ENCODE measurements at regions not wholly inside any gene's neighbourhood (a gene's known extent, or its start where the extent isn't known, plus 50 kb on each side); places are given as distances from the start of the nearest gene placed in this dataset.
"Not testable (repeated sequence)": the region's sequence is repeated elsewhere in the genome, so short reads cannot be mapped to it uniquely, and the experiment has no call there.

- Histone ChIP-seq H3K27me3 (no peaks in the 10 kb centered on the region), H3K4me3 (no peak overlapping the region), H3K4me1 (no peaks in the 10 kb centered on the region), H3K9me3 (no peaks in the 10 kb centered on the region), H3K27ac (no peak overlapping the region), H3K36me3 (no peaks in the 10 kb centered on the region)
- intact Hi-C loops (cut with DNase I), result no loop called here
- no peak for TF ChIP-seq CTCF (IDR thresholded peaks at IDR 0.05)
- TF ChIP-seq POLR2A (IDR thresholded peaks at IDR 0.05), result no peak
- TF ChIP-seq POLR2AphosphoS5 (IDR thresholded peaks at IDR 0.05; ENCODE audit: insufficient read depth in 1 of 2, low read depth in 1 of 2), result no peak
- DNase-seq (ENCODE audit: extremely low spot score in 2 of 2), result no peak
Measured at GRCh38 chr2:220811115-220811514, 761.0 kb downstream of the EPHA4 start.

- intact Hi-C loops (cut with DNase I), result no loop called here
- no peak for DNase-seq (ENCODE audit: extremely low spot score in 2 of 2)
- no peak overlapping the region for H3K4me3 ChIP-seq
Measured at GRCh38 chr2:220811952-220812570, 760.0 kb downstream of the EPHA4 start.

GRCh38 chr2:220814441-220814840 lies 757.7 kb downstream of the EPHA4 start:
- Histone ChIP-seq H3K4me3 (no peak overlapping the region), H3K9me3 (no peaks in the 10 kb centered on the region), H3K4me1 (no peaks in the 10 kb centered on the region), H3K27ac (no peak overlapping the region), H3K36me3 (no peaks in the 10 kb centered on the region), H3K27me3 (no peaks in the 10 kb centered on the region)
- DNase-seq (ENCODE audit: extremely low spot score in 2 of 2), result no peak
- TF ChIP-seq POLR2A (IDR thresholded peaks at IDR 0.05) (no peak), CTCF (IDR thresholded peaks at IDR 0.05) (no peak), POLR2AphosphoS5 (IDR thresholded peaks at IDR 0.05; ENCODE audit: insufficient read depth in 1 of 2, low read depth in 1 of 2) (no peak)
- intact Hi-C loops (cut with DNase I), result no loop called here

More at GRCh38 chr2:220811952-220812570, 760.0 kb downstream of the EPHA4 start:
- no peaks in the 10 kb centered on the region for H3K27me3 ChIP-seq
- no peaks in the 10 kb centered on the region for H3K36me3 ChIP-seq
- TF ChIP-seq CTCF (IDR thresholded peaks at IDR 0.05) (no peak), POLR2AphosphoS5 (IDR thresholded peaks at IDR 0.05; ENCODE audit: insufficient read depth in 1 of 2, low read depth in 1 of 2) (no peak), POLR2A (IDR thresholded peaks at IDR 0.05) (no peak)
- H3K9me3 ChIP-seq, result no peaks in the 10 kb centered on the region
- H3K27ac ChIP-seq, result no peak overlapping the region
- H3K4me1 ChIP-seq, result no peaks in the 10 kb centered on the region

- TF ChIP-seq POLR2A (IDR thresholded peaks at IDR 0.05), result no peak
- no peak for TF ChIP-seq POLR2AphosphoS5 (IDR thresholded peaks at IDR 0.05; ENCODE audit: insufficient read depth in 1 of 2, low read depth in 1 of 2)
- TF ChIP-seq CTCF (IDR thresholded peaks at IDR 0.05), result no peak
- no peaks in the 10 kb centered on the region for H3K27me3 ChIP-seq
- no peak overlapping the region for H3K4me3 ChIP-seq
- H3K36me3 ChIP-seq, result no peaks in the 10 kb centered on the region
- no peaks in the 10 kb centered on the region for H3K9me3 ChIP-seq
- no peak overlapping the region for H3K27ac ChIP-seq
- DNase-seq (ENCODE audit: extremely low spot score in 2 of 2), result no peak
- H3K4me1 ChIP-seq, result no peaks in the 10 kb centered on the region
- intact Hi-C loops (cut with DNase I), result no loop called here
Measured at GRCh38 chr2:220815698-220816097, 756.4 kb downstream of the EPHA4 start.

GRCh38 chr2:220821683-220822082 lies 750.4 kb downstream of the EPHA4 start:
- Histone ChIP-seq H3K4me1 (no peaks in the 10 kb centered on the region), H3K27ac (no peak overlapping the region), H3K27me3 (no peaks in the 10 kb centered on the region), H3K4me3 (no peak overlapping the region), H3K36me3 (no peaks in the 10 kb centered on the region), H3K9me3 (no peaks in the 10 kb centered on the region)
- TF ChIP-seq POLR2A (IDR thresholded peaks at IDR 0.05) (no peak), CTCF (IDR thresholded peaks at IDR 0.05) (no peak), POLR2AphosphoS5 (IDR thresholded peaks at IDR 0.05; ENCODE audit: insufficient read depth in 1 of 2, low read depth in 1 of 2) (no peak)
- intact Hi-C loops (cut with DNase I), result loop anchor here (5.0 kb wide), 1 partner anchor 611 kb away; no protein-coding TSS in a partner anchor
- no peak for DNase-seq (ENCODE audit: extremely low spot score in 2 of 2)

GRCh38 chr2:220823590-220823989 lies 748.5 kb downstream of the EPHA4 start:
- H3K27ac ChIP-seq; DNase-seq (ENCODE audit: extremely low spot score in 2 of 2); H3K4me3 ChIP-seq; H3K4me1 ChIP-seq; H3K27me3 ChIP-seq; H3K36me3 ChIP-seq; H3K9me3 ChIP-seq: not testable (repeated sequence)
- intact Hi-C loops (cut with DNase I), result loop anchor here (5.0 kb wide), 1 partner anchor 609 kb away; no protein-coding TSS in a partner anchor
